8988T (cell line): ENCODE measurements at regions not wholly inside any gene's neighbourhood (a gene's known extent, or its start where the extent isn't known, plus 50 kb on each side); places are given as distances from the start of the nearest gene placed in this dataset.

Source experiments
- DNase-seq: peaks from one replicate; pipeline ENCODE4 v3.0.0; 2011

DNA sequence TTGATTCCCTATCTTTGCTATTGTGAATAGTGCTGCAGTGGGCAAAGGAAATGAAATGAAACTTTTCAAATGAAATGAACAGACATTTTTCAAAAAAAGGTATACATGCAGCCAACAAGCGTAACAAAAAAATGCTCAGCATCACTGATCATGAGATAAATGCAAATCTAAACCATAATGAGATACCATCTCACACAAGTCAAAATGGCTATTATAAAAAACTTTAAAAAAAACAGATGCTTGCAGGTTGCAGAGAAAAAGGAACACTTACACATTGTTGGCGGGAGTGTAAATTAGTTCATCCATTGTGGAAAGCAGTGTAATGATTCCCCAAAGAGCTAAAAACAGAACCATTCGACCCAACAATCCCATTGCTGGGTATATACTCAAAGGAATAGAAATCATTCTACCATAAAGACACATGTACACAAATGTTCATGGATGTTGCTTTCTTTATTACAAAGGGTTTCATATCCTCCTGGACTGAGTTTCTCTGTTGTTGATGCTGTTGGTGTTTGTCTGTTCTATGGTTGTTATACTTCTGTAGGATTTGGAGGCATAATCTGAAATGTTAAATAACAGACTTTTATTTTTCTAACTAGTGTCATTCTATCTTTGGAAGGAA is 99.3 kb upstream of the SOX9 start:
- DNase-seq = no peak

DNA sequence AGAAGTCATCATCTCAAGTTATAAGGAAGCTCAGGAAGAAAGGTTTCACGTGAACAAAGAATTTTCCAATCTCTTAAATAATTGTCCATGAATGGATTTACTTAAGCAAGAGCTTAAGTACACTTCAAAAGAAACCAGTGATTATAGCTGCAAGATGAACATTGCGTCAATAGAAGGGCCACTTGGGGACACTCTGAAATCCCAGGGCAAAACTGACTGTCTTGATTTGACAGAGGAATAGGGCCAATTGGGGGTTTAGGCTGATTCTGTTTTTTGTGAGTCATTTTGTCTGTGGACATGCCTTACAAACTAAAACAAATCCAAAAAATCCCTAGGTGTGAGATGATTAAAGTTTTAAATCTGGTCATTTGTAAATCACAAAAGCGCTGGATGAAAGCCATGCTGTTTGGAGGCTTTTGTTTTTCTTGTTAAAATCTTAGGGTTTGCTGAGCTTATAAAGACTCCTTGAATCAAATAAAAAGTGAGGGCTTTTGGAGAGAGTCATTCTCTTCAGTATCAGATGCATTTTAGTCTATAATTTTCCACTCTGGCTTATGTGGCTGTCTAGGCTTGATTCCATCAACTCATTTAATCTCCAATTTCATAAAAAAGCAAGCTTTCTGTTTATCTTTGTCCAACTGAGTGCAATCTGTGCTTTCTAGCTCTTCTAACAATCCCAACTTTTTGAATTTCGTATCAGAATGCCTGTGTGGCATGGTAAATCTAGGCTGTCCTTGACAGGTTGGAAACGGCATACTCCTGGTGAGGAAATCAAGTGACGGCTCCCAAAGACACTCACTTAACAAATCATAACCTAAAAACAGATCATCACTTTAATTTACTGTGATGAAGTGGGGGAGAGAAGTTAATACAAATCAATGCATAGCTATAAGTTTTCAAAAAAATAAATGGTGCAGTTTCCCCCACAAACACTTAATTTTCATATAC is 98.2 kb upstream of the SOX9 start:
- no peak for DNase-seq

DNA sequence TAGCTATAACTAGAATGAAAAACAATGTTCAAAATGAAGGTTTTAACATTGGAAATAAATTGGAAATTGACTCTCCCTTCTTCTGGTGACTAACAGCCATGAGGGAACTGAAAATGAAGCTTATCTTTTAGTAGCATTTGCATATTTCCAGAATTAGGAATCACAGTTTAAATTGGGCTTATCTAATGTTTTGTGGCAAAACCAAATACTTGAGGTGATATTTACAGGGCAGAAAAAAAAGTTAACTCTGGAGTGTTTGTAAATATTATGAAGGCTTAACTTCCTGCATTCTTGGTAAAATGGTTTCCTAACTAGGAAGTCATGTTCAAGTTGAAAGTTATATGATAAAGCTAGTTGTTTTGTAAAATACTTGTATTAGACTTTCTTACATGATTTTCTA is 96.4 kb upstream of the SOX9 start:
- no peak for DNase-seq

DNA sequence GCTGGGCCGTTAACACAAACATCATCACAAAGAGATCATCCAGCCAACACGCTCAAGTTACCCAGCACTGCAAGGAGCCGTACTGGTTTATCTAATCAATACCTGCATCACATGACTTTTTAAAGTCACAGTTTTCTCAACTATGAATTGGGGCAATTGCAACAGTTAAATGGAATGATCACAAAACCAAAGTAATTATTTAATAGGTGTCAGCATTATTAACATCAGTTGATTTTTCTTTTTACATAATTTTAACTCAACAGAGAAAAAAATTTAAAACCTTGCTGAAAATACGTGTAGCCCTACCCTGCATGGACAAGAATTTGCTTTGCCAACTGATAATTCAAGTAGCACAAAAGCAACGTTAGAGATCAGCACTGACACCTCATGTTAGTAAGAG is 95.7 kb upstream of the SOX9 start:
- no peak for DNase-seq

DNA sequence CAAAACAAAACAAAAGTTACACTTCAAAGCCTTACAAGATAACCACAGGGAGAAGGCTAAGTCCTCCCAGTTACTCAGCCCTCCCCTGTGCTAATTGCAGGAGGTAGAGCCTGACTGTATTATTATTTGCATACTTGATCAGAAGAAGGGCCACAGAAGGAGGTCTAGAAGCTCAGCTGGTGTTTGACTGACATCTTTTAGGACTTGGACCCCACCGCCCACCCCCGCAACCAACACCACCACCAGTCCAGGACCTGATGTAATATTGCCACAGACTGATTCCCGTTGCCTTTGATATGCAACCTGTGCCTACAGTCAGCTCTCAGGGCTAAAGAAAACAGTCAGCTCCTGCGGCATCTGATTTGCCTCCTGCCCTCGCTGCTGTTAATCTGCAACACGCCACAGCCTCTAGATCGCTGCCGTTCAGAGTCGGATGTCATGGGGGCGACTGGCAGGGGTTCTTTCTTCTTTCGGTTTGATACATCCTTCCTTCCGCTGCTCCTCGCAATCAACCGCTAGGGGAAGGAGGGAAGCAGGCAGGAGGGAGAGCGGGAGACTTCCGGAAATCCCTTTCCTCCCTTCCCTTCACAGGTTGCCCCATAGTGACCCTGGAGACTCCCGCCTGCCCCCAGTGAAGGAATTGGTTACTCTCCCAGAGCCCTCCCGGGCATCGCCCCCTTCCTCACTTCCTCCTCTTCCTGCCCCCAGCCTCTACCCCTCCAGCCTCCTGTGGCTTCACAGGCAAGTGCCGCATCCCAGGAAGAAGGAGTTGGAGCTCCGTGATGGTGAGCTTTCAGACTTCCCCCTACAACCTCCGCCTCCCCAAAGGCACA is 90.5 kb upstream of the SOX9 start:
- peak; percentile 33 for DNase-seq

DNA sequence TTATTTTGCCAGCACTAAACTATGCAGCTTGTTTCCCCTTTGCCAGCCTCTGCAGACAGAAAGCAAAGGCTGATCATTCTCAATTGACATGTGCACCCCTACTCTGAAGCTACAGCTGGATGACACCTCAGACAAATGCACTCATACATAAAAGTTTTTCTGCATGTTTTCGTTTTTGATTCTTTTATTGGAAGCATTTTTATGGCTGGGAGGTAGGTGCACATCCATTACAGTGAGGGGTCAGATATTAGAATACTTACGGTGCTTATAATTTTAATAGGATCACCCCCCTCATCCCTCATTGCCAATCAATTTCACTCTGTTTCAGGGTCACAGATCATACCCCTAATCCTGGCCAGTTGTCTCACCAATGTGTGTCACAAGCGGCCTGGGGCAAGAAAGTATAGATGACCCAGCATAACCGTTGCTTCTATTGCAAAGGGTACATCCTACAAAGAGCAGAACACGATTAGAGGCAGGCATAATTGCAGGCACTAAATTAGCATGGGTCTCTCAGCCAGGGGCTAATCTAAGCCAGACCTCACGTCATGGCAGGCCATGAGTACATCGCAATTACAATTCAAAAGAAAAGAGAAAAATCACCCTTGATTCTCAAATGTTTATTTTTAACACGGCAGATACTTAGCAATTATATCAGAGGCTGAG is 89.5 kb upstream of the SOX9 start:
- DNase-seq = no peak

DNA sequence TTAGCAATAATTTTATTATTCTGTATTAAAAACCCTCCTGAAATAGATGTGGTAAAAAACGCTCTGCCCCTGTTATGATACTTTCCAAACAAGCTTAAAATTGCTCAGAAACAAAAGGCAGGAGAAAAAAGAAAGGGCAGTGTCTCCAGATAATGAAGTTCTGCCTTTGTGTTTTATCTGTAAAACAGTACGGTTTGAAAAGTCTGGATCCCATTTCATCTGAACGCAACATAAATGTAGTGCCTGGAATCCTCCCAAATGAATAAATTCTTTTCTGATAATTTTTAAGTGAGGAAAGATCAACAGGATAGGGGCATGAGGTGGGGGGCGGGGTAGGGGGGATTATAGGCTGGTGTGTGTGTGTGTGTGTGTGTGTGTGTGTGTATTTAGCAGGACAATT is 87.5 kb upstream of the SOX9 start:
- no peak for DNase-seq

DNA sequence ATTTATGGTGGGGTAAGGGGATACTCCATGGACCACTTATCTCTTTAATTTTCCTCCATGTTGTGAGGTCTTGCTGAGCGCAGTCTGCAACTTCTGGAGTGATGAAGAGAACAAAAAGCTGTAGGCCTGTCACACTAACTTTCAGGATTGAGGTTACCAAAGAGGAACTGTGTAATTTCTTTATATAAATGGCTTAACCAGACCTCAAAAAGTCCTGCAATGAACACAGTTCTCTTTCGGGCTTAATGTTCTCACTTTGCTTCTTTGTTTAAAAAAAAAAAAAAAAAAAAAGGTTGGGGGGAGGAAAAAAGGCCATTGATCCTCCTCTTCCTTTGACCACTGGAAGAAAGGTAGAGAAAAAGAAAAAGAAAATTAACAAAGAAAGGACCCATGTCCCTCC is 86.8 kb upstream of the SOX9 start:
- no peak for DNase-seq

DNA sequence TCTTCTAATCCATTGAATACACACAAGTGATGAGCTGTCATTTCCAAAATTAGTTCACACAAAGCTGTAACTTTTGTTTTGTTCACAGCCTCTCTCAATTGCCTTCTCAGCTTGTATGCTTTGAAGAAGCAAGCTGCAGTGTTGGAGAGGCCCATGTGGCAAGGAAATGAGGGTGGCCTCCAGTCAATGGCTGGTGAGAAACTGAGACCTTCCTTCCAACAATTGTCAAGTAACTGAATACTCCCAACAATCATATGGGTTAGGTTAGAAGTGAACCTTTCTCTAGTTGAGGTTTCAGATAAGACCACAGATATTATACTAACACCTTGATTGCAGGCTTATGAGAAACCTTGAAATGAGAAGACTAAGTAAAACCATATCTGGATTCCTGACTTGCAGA is 82.4 kb upstream of the SOX9 start:
- DNase-seq = no peak

DNA sequence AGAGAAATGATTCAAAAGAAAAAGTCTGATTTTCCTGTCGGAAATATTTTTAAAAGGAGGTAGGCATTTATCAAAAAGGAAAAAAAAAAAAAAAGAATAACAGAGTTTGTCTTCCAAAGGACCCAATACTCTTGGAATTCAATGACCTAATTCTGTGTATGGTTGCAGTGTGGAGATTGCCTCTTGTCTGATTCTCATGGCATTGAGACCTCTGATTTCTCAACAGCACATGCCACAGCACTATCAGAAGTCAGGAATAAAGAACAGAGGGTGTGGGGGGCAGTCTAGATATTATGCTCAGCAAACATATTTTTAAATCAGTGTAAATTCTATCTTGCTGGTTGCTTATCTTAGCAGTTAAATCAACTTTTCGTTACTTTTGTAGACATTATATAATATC is 81.3 kb upstream of the SOX9 start:
- DNase-seq = no peak

DNA sequence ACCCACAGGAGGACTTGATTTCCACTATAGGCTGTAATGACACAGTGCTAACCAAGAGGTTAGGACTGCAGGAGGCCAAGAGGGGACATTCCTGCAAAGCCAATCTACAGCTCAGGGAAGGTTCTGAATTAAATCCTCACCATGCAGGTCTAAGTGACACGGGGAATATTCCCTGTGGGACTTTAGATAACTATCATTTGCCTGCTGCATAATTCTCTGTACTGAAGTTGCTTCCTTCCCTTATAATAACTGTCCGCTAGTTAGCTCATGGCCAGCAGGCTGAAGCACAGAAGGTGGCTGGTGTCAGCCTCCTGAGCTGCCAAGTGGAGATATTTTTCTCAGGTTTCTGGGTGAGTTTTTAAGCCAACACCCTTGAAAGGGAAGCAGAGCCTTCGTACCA is 74.6 kb upstream of the SOX9 start:
- no peak for DNase-seq

DNA sequence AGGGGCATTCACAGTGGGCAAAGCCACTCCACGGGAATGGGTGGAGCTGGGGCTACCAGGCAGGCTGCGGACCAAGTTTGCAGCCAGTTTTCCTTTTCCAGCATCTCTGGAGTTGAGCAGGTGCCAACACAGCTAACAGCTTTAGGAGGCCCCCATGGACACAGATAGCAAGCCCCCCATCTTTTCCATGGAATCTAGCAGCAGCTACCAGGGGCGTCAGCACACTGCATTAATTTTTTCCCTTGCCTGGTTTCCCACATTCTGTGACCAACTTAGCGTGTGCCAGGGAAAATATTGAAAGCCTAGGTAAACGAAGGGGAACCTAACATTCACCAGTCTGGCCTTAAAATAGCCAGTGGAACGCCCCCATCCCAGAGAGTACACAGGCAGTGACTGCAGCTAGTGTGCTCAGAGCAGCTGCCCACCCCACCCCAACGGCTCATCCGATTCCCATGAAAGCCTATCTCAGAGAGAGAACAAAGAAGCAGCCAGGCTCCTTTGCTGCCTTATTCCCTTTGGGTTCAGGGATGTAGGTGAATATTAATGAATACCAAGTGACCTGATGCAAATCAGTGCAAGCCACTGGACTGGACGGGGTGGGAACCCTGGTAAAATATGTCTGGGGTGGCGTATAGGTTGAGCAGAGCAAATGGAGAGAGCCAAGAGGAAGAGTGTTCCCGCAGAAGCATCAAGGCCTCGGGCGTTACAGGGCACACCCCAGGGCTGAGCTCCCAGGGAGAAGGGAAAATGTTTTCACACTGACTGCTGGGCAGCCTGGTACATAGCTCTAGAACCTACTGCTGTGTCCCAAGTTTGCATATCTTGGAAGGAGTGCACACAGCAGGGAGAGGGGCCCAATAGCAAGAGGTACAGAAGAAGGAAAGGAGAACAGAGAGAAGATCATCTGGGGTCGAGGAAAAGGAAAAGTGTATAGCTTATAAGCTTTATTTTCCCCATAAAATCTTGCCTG is 73.9 kb upstream of the SOX9 start:
- DNase-seq = no peak

DNA sequence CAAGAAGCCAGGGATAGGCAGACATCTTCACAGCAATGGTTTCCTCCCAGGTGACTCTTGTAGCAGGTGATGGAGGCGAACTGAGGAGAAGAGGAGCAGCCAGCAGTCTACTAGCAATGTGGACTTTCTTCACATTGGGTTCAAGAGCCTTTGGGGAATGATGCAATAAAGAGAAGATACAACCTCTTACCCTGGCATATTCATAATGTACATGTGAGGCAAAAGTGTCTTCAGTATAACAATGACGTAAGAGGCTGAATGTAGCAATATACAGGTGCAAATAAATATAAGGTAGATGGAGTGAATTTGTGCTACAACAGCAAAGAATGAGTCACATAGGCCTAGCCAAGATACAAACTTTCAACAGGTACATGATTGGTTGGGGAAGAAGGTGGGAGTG is 70.9 kb upstream of the SOX9 start:
- no peak for DNase-seq

DNA sequence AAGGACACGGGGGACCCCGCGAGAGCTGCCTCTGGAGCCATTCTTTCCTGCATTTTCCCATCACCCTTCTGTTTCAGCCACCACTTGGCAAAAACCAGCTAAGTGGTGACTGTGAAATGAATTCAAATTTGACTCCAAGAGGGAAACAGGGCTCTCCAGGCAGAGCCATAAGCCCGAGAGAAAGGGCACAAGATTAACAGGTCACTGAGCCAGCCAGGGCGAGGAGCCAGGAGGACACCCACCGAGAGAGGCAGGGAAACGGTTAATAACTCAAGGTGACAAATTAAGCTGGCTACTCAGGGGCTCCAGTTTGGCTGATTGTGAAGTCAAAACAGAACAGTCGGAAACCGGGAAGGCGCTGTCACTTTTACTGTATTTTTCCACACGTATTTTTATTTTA is 67.8 kb upstream of the SOX9 start:
- DNase-seq = no peak

DNA sequence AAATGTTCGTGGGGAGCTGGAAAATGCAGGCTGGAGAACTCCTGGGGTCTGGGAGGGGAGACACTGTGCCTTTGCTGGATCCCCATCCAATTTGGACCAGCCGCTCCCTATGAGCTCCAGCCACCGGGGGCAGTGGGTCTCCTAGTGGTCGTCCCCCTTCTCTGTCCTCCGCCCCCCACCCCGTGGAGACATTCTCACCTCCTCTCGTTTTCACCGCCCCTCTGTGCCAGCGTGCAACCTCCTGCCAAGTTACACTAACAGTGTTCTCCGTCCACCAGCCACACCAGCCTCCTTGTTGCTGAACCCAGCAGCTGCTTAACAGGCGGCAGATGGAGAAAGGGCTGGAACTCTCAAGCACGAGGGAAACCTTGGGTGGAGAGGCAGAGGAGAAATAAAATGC is 67.4 kb upstream of the SOX9 start:
- no peak for DNase-seq

DNA sequence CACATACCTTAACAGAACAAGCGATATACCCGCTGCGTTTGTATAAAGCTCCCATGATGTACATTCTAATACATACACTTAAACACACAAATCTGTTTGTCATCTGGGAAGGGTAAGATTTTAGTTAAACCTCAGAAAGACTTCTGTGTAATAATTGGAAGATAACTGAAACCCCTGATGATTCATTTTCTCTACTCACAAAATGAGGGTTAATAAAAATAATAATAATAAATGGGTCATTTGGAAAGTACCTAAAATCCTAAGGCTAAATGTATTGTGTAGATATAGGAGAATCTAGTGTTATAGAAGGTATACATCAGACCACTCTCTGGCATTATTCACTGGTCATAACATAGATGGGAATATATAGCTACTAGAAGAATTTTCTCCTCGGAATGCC is 64.7 kb upstream of the SOX9 start:
- no peak for DNase-seq

DNA sequence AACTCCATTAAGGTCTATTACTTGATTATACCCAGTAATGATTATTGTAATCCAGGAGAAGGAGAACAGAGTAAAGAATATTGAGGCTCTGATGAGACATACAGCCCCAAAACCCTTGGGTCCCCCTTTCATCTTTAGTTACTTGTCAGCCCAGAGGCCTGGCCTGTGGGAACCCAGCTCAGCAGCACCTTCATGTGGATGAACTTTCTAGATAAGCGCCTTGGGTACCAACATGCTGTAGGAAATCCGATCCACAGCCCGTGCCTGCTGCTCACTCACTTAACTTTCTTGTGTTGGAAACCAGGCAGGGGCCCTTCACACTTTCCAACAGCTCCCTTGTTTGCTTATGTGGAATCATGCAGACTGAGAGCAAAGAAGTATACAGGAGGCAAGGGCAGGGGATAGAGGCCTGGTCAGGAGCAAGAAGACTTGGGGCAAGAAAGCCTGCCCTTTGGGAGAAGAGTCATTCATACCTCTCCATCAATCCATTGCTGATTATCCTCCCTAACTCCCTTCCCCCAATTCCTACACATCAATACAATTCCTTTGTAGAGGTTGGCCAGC is 64.0 kb upstream of the SOX9 start:
- DNase-seq = no peak

DNA sequence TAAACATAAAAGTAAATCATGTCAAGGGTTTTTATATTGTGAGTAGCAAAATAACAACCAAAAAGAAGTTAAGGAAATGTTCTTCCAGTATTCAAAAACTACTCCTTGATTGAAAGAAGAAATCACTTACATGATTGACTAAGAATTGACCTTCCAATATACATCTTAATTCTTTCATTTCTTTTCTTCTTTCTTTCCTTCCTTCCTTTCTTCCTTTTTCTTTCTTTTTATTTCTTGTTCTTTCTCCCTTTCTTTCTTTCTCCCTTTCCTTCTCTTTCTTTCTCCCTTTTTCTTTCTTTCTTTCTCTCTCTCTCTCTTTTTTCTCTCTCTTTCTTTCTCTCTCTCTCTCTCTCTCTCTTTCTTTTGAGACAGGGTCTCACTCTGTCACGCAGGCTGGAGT is 60.7 kb upstream of the SOX9 start:
- DNase-seq = no peak

DNA sequence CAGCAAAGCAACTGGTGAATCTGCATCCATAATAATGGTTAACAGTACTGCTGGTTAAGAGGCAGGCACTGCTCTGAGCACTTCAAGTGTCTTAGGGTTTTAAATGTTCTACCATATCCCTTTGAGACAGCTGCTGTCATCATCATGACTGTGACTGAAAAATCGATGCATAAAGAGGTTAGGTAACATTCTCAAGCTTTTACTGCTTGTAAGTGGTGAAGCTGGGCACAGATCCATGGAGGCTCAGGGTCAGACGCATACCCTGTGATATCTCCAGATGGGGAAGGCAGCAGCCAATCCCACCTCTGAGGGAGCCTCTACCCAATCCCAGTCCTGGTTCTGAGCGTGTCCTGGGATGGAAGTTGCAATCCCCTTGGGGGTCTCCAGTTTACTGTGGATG is 57.6 kb upstream of the SOX9 start:
- DNase-seq = no peak

DNA sequence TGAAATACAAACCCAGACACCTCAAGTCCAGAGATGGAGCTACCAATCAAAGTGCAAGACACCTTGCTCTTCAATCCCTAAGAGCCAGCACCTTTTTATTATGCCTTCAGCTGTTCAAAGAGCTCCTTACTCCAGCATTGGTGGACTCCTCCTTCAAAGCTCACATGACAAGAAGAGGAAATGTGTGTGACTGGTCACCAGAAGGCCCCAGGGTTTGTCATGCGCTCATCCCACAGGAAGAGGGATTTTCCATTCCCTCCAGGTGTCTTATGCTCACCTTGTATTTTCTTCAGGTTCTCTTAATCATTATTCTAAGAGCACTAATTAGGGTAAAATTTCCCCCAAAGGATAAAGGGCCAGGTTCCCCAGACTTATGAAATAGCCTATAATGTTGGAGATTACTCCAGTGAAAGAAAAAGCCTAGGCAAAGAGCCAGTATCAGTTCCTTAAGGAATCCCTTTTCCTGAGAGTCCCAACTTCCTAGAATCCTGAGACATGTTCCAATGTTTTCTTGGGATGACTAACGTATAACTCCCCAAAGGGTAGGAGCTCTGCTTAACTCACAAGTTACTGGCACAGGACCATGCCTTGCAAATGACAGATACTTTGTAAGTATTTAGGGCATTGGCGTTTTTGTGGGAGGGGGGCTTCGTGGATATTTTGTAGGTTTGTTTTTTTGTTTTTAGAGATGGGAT is 56.9 kb upstream of the SOX9 start:
- no peak for DNase-seq

DNA sequence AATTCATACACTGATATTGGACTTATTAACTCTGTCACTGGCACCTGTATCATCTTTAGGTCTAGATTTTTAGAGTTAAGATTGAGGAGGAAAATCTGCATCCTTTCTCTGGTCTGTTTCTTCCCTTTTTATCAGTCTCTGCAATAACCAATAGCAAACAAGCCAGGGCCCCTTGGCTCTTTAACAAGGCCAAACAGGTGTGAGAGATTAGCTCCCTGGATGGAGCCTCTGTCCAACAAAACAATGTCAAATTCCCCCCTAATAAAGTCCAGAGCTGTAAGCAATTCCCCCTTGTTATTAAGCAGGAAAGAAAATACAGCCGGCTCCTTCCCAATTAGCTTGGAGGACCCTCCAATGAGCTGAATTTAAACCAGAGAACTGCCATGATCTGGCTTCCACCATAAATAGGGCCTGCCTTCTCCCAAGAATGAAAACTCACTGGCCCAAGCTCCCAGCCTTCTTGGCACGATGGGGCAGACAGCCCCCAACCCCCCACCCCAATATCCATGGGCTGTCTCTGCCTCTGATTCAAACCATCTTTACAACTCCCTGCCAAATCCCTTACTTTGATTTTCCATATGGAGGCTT is 56.1 kb upstream of the SOX9 start:
- DNase-seq = no peak
